ENCODE measurements at regions not wholly inside any gene's neighbourhood (a gene's known extent, or its start where the extent isn't known, plus 50 kb on each side); places are given as distances from the start of the nearest gene placed in this dataset.

- no peak for TF ChIP-seq CTCF (IDR thresholded peaks at IDR 0.05)
- no peak overlapping the region for H3K27ac ChIP-seq
- H3K36me3 ChIP-seq, result no peaks in the 10 kb centered on the region
- H3K4me3 ChIP-seq (ENCODE audit: low read depth in 1 of 2, low read length in 1 of 2), result no peak overlapping the region
- no peaks in the 10 kb centered on the region for H3K9me3 ChIP-seq
- H3K27me3 ChIP-seq, result no peaks in the 10 kb centered on the region
- no peaks in the 10 kb centered on the region for H3K4me1 ChIP-seq (ENCODE audit: control insufficient read depth in 1 of 2, insufficient read depth in 1 of 2, low read depth in 1 of 2, low read length in 1 of 2)
Measured at GRCh38 chr4:138889216-138889615, 126.4 kb upstream of the NOCT start.

DNA sequence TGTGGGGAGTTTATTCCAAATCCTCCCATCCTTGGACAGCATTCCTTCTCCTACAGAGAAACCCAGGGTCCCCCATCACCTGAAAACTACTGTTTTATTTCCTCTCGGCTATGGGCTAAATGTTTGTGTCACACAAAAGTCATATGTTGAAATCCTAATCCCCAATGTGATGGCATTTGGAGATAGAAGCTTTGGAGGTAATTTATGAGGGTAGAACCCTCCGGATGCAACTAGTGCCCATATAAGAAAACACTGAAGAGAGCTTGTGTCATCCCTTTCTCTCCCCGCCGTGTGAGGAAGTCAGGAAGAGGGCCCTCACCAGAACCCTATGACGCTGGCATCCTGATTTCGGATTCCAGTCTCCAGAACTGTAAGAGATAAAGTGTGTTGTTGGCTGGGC, 127.8 kb upstream of the NOCT start:
- H3K4me3 ChIP-seq (ENCODE audit: low read depth in 1 of 2, low read length in 1 of 2), result no peak overlapping the region
- TF ChIP-seq CTCF (IDR thresholded peaks at IDR 0.05), result no peak
- H3K27ac ChIP-seq, result no peak overlapping the region

DNA sequence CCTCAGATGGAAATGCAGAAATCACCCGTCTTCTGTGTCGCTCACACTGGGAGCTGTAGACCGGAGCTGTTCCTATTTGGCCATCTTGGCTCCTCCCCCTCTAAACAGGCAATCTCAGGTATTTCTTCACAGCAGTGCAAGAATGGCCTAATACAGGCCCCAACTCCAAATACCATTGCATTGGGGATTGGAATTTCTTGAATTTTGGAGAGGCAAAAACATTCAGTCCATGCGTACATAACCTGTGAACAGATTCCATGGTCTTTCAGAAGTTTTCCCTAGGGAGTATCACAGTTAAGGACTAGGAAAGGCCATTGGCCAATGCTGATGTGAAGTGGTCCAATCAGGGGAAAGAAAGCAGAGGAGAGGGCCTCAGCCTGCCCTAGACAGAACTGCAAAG, 128.2 kb upstream of the NOCT start:
- H3K27ac ChIP-seq, result no peak overlapping the region
- no peaks in the 10 kb centered on the region for H3K9me3 ChIP-seq
- no peaks in the 10 kb centered on the region for H3K4me1 ChIP-seq (ENCODE audit: control insufficient read depth in 1 of 2, insufficient read depth in 1 of 2, low read depth in 1 of 2, low read length in 1 of 2)
- H3K4me3 ChIP-seq (ENCODE audit: low read depth in 1 of 2, low read length in 1 of 2), result no peak overlapping the region
- TF ChIP-seq CTCF (IDR thresholded peaks at IDR 0.05), result no peak
- no peaks in the 10 kb centered on the region for H3K36me3 ChIP-seq
- H3K27me3 ChIP-seq, result no peaks in the 10 kb centered on the region

More for the DNA sequence above, 127.8 kb upstream of the NOCT start:
- H3K4me1 ChIP-seq (ENCODE audit: control insufficient read depth in 1 of 2, insufficient read depth in 1 of 2, low read depth in 1 of 2, low read length in 1 of 2), result no peaks in the 10 kb centered on the region
- H3K27me3 ChIP-seq, result no peaks in the 10 kb centered on the region
- H3K36me3 ChIP-seq, result no peaks in the 10 kb centered on the region
- H3K9me3 ChIP-seq, result no peaks in the 10 kb centered on the region

GRCh38 chr4:138879757-138880156, 135.8 kb upstream of the NOCT start:
- Histone ChIP-seq H3K4me1 (ENCODE audit: control insufficient read depth in 1 of 2, insufficient read depth in 1 of 2, low read depth in 1 of 2, low read length in 1 of 2) (no peaks in the 10 kb centered on the region), H3K36me3 (no peaks in the 10 kb centered on the region), H3K9me3 (no peaks in the 10 kb centered on the region), H3K27ac (no peak overlapping the region), H3K27me3 (peaks cover 16% of the 10 kb centered on the region), H3K4me3 (ENCODE audit: low read depth in 1 of 2, low read length in 1 of 2) (no peak overlapping the region)
- no peak for TF ChIP-seq CTCF (IDR thresholded peaks at IDR 0.05)

- TF ChIP-seq CTCF (IDR thresholded peaks at IDR 0.05), result no peak
- Histone ChIP-seq H3K36me3 (no peaks in the 10 kb centered on the region), H3K27me3 (peaks cover 42% of the 10 kb centered on the region), H3K27ac (no peak overlapping the region), H3K9me3 (no peaks in the 10 kb centered on the region), H3K4me1 (ENCODE audit: control insufficient read depth in 1 of 2, insufficient read depth in 1 of 2, low read depth in 1 of 2, low read length in 1 of 2) (no peaks in the 10 kb centered on the region), H3K4me3 (ENCODE audit: low read depth in 1 of 2, low read length in 1 of 2) (no peak overlapping the region)
Measured at GRCh38 chr4:138875891-138876608, 139.5 kb upstream of the NOCT start.
